ENCODE measurements at regions not wholly inside any gene's neighbourhood (a gene's known extent, or its start where the extent isn't known, plus 50 kb on each side); places are given as distances from the start of the nearest gene placed in this dataset.

- 44% methylated on average over 3 of the region's 3 CpGs for WGBS (ENCODE audit: low lambda C conversion rate, missing lambda C conversion rate)
- no peaks in the 10 kb centered on the region for H3K9me3 ChIP-seq (ENCODE audit: low read depth)
Observed at GRCh38 chr11:95703049-95703448, 86.5 kb downstream of the FAM76B start.

GRCh38 chr11:95702526-95702925 lies 87.1 kb downstream of the FAM76B start:
- H4K20me1 ChIP-seq (ENCODE audit: insufficient read depth, poor library complexity, severe bottlenecking) = no peaks in the 10 kb centered on the region
- H3K36me3 ChIP-seq (replicated peaks; ENCODE audit: insufficient read depth, low read depth) = no peaks in the 10 kb centered on the region
- peak overlapping the region; percentile 38 for H3K27ac ChIP-seq
- H3K4me2 ChIP-seq = peak overlapping the region; percentile 12
- no peak for TF ChIP-seq EZH2 (IDR thresholded peaks at IDR 0.05; ENCODE audit: borderline replicate concordance)
- no peak for TF ChIP-seq EZH2phosphoT487 (IDR thresholded peaks at IDR 0.05; ENCODE audit: low read depth, severe bottlenecking, unreplicated experiment)
- TF ChIP-seq CTCF (IDR thresholded peaks at IDR 0.05; ENCODE audit: poor library complexity) = no peak
- no peaks in the 10 kb centered on the region for H3K79me2 ChIP-seq
- no peak overlapping the region for H2AFZ ChIP-seq
- peaks cover 11% of the 10 kb centered on the region for H3K4me1 ChIP-seq (ENCODE audit: insufficient read depth)
- 42% methylated on average over 2 of the region's 2 CpGs for WGBS (ENCODE audit: low lambda C conversion rate, missing lambda C conversion rate)
- no peaks in the 10 kb centered on the region for H3K27me3 ChIP-seq
- peak; percentile 62 for DNase-seq (ENCODE audit: low spot score)
- no peaks in the 10 kb centered on the region for H3K9me2 ChIP-seq (replicated peaks; ENCODE audit: insufficient read depth)
- no peaks in the 10 kb centered on the region for H3K9me3 ChIP-seq (ENCODE audit: low read depth)
- H3K4me3 ChIP-seq = no peak overlapping the region

More at GRCh38 chr11:95703049-95703448, 86.5 kb downstream of the FAM76B start:
- H3K27ac ChIP-seq = peak overlapping the region; percentile 38
- no peak overlapping the region for H2AFZ ChIP-seq
- DNase-seq (ENCODE audit: low spot score) = no peak
- H4K20me1 ChIP-seq (ENCODE audit: insufficient read depth, poor library complexity, severe bottlenecking) = no peaks in the 10 kb centered on the region
- H3K9me2 ChIP-seq (replicated peaks; ENCODE audit: insufficient read depth) = no peaks in the 10 kb centered on the region
- H3K4me1 ChIP-seq (ENCODE audit: insufficient read depth) = peaks cover 11% of the 10 kb centered on the region
- H3K79me2 ChIP-seq = no peaks in the 10 kb centered on the region
- TF ChIP-seq EZH2 (IDR thresholded peaks at IDR 0.05; ENCODE audit: borderline replicate concordance) (no peak), EZH2phosphoT487 (IDR thresholded peaks at IDR 0.05; ENCODE audit: low read depth, severe bottlenecking, unreplicated experiment) (no peak)
- H3K4me3 ChIP-seq = no peak overlapping the region
- H3K36me3 ChIP-seq (replicated peaks; ENCODE audit: insufficient read depth, low read depth) = no peaks in the 10 kb centered on the region
- H3K27me3 ChIP-seq = no peaks in the 10 kb centered on the region
- H3K4me2 ChIP-seq = peak overlapping the region; percentile 12

GRCh38 chr11:95700471-95700817 lies 89.1 kb downstream of the FAM76B start:
- Histone ChIP-seq H3K27me3 (no peaks in the 10 kb centered on the region), H4K20me1 (ENCODE audit: insufficient read depth, poor library complexity, severe bottlenecking) (no peaks in the 10 kb centered on the region), H3K4me3 (no peak overlapping the region), H3K27ac (no peak overlapping the region), H3K9me2 (replicated peaks; ENCODE audit: insufficient read depth) (no peaks in the 10 kb centered on the region), H2AFZ (no peak overlapping the region), H3K36me3 (replicated peaks; ENCODE audit: insufficient read depth, low read depth) (no peaks in the 10 kb centered on the region), H3K4me2 (no peak overlapping the region), H3K79me2 (no peaks in the 10 kb centered on the region), H3K9me3 (ENCODE audit: low read depth) (no peaks in the 10 kb centered on the region), H3K4me1 (ENCODE audit: insufficient read depth) (peaks cover 11% of the 10 kb centered on the region)
- WGBS (ENCODE audit: low lambda C conversion rate, missing lambda C conversion rate) = 89% methylated on average over 6 of the region's 6 CpGs
- no peak for DNase-seq (ENCODE audit: low spot score)
- TF ChIP-seq EZH2 (IDR thresholded peaks at IDR 0.05; ENCODE audit: borderline replicate concordance) (no peak), EZH2phosphoT487 (IDR thresholded peaks at IDR 0.05; ENCODE audit: low read depth, severe bottlenecking, unreplicated experiment) (no peak), CTCF (IDR thresholded peaks at IDR 0.05; ENCODE audit: poor library complexity) (no peak)

GRCh38 chr11:95699631-95700470 lies 89.7 kb downstream of the FAM76B start:
- WGBS (ENCODE audit: low lambda C conversion rate, missing lambda C conversion rate) = 68% methylated on average over 2 of the region's 2 CpGs
- Histone ChIP-seq H3K9me2 (replicated peaks; ENCODE audit: insufficient read depth) (no peaks in the 10 kb centered on the region), H3K27me3 (no peaks in the 10 kb centered on the region), H3K36me3 (replicated peaks; ENCODE audit: insufficient read depth, low read depth) (no peaks in the 10 kb centered on the region), H3K4me3 (no peak overlapping the region), H4K20me1 (ENCODE audit: insufficient read depth, poor library complexity, severe bottlenecking) (no peaks in the 10 kb centered on the region), H3K9me3 (ENCODE audit: low read depth) (no peaks in the 10 kb centered on the region), H3K4me2 (no peak overlapping the region), H3K27ac (no peak overlapping the region), H3K79me2 (no peaks in the 10 kb centered on the region), H3K4me1 (ENCODE audit: insufficient read depth) (peaks cover 11% of the 10 kb centered on the region), H2AFZ (no peak overlapping the region)
- TF ChIP-seq CTCF (IDR thresholded peaks at IDR 0.05; ENCODE audit: poor library complexity) = no peak
- no peak for TF ChIP-seq EZH2phosphoT487 (IDR thresholded peaks at IDR 0.05; ENCODE audit: low read depth, severe bottlenecking, unreplicated experiment)
- no peak for TF ChIP-seq EZH2 (IDR thresholded peaks at IDR 0.05; ENCODE audit: borderline replicate concordance)
- no peak for DNase-seq (ENCODE audit: low spot score)
